ENCODE measurements at regions not wholly inside any gene's neighbourhood (a gene's known extent, or its start where the extent isn't known, plus 50 kb on each side); places are given as distances from the start of the nearest gene placed in this dataset.
"Not testable (repeated sequence)": the region's sequence is repeated elsewhere in the genome, so short reads cannot be mapped to it uniquely, and the experiment has no call there.

DNA sequence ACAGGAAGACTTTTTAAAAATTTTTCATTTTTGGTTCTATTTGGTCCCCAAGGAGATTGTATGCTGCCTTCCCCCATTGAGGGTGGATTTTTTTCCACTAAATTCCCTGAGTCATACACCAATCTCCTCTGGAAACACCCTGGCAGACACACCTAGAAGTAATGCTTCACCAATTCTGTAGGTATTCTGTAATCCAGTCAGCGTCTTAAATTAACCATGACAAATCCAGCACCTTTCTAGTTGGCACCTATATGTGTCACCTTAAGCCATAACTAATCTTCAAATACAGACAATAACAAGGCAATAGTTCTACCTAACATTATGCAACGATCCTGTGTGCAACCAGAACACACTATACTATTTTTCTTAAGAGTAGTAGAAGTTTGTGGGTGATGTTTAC lies 459.1 kb upstream of the NDN start:
- no peak for TF ChIP-seq CTCF (IDR thresholded peaks at IDR 0.05; ENCODE audit: unreplicated experiment)
- no peak overlapping the region for H3K27ac Mint-ChIP-seq (ENCODE audit: unreplicated experiment)
- no peak for DNase-seq (ENCODE audit: low spot score)
- no peaks in the 10 kb centered on the region for H3K36me3 Mint-ChIP-seq (ENCODE audit: low read depth, unreplicated experiment)
- H3K4me1 Mint-ChIP-seq (ENCODE audit: unreplicated experiment): no peaks in the 10 kb centered on the region
- peaks cover 2% of the 10 kb centered on the region for H3K27me3 Mint-ChIP-seq (ENCODE audit: unreplicated experiment)
- no peak overlapping the region for H3K4me3 Mint-ChIP-seq (ENCODE audit: unreplicated experiment)
- H3K9me3 Mint-ChIP-seq (ENCODE audit: unreplicated experiment): no peaks in the 10 kb centered on the region

GRCh38 chr15:24150542-24150941 lies 463.4 kb upstream of the NDN start:
- H3K4me1 Mint-ChIP-seq (ENCODE audit: unreplicated experiment): no peaks in the 10 kb centered on the region
- TF ChIP-seq CTCF (IDR thresholded peaks at IDR 0.05; ENCODE audit: unreplicated experiment): no peak
- H3K27me3 Mint-ChIP-seq (ENCODE audit: unreplicated experiment): peaks cover 2% of the 10 kb centered on the region
- H3K9me3 Mint-ChIP-seq (ENCODE audit: unreplicated experiment): peaks cover 3% of the 10 kb centered on the region
- no peak overlapping the region for H3K27ac Mint-ChIP-seq (ENCODE audit: unreplicated experiment)
- DNase-seq (ENCODE audit: low spot score): no peak
- no peaks in the 10 kb centered on the region for H3K36me3 Mint-ChIP-seq (ENCODE audit: low read depth, unreplicated experiment)
- no peak overlapping the region for H3K4me3 Mint-ChIP-seq (ENCODE audit: unreplicated experiment)

DNA sequence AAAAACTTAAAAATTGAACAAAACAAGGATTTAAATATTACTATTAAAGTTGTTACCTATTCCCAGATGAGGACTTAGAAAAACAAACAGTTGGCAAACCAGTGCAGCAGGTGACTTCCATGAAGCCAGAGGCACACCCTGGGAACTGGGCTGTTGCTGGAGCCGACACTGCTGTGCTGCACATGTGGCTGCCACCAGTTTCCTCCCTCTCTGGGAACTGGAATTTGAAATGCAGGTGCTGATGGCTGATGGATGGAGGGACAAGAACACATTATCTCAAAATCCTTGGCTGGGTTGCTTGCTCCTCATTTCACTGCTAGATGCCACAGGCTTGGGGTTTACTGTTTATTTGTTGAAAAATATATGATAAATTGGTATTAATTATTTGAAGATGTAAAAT lies 471.2 kb upstream of the NDN start:
- H3K4me1 Mint-ChIP-seq (ENCODE audit: unreplicated experiment); H3K36me3 Mint-ChIP-seq (ENCODE audit: low read depth, unreplicated experiment); H3K27ac Mint-ChIP-seq (ENCODE audit: unreplicated experiment); H3K4me3 Mint-ChIP-seq (ENCODE audit: unreplicated experiment); H3K27me3 Mint-ChIP-seq (ENCODE audit: unreplicated experiment); H3K9me3 Mint-ChIP-seq (ENCODE audit: unreplicated experiment); DNase-seq (ENCODE audit: low spot score): not testable (repeated sequence)

- not testable (repeated sequence) for H3K36me3 Mint-ChIP-seq (ENCODE audit: low read depth, unreplicated experiment); H3K27me3 Mint-ChIP-seq (ENCODE audit: unreplicated experiment); H3K4me3 Mint-ChIP-seq (ENCODE audit: unreplicated experiment); DNase-seq (ENCODE audit: low spot score); H3K27ac Mint-ChIP-seq (ENCODE audit: unreplicated experiment); H3K4me1 Mint-ChIP-seq (ENCODE audit: unreplicated experiment); H3K9me3 Mint-ChIP-seq (ENCODE audit: unreplicated experiment)
Measured at GRCh38 chr15:24165512-24165911, 478.4 kb upstream of the NDN start.

DNA sequence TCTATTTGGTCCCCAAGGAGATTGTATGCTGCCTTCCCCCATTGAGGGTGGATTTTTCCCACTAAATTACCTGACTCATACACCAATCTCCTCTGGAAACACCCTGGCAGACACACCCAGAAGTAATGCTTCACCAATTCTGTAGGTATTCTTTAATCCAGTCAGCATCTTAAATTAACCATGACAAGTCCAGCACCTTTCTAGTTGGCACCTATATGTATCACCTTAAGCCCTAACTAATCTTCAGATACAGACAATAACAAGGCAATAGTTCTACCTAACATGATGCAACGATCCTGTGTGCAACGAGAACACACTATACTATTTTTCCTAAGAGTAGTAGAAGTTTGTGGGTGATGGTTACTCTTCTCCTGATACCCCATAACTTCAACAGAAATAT lies 473.3 kb upstream of the NPAP1 start:
- not testable (repeated sequence) for H3K27me3 Mint-ChIP-seq (ENCODE audit: unreplicated experiment); DNase-seq (ENCODE audit: low spot score); H3K9me3 Mint-ChIP-seq (ENCODE audit: unreplicated experiment); H3K27ac Mint-ChIP-seq (ENCODE audit: unreplicated experiment); H3K36me3 Mint-ChIP-seq (ENCODE audit: low read depth, unreplicated experiment); H3K4me1 Mint-ChIP-seq (ENCODE audit: unreplicated experiment); H3K4me3 Mint-ChIP-seq (ENCODE audit: unreplicated experiment)

GRCh38 chr15:24211742-24212476 lies 463.7 kb upstream of the NPAP1 start:
- not testable (repeated sequence) for H3K9me3 Mint-ChIP-seq (ENCODE audit: unreplicated experiment); H3K4me3 Mint-ChIP-seq (ENCODE audit: unreplicated experiment); H3K27ac Mint-ChIP-seq (ENCODE audit: unreplicated experiment); H3K4me1 Mint-ChIP-seq (ENCODE audit: unreplicated experiment); H3K36me3 Mint-ChIP-seq (ENCODE audit: low read depth, unreplicated experiment); DNase-seq (ENCODE audit: low spot score); H3K27me3 Mint-ChIP-seq (ENCODE audit: unreplicated experiment)

GRCh38 chr15:24223739-24224138 lies 451.8 kb upstream of the NPAP1 start:
- Mint-ChIP-seq H3K27me3 (ENCODE audit: unreplicated experiment) (no peaks in the 10 kb centered on the region), H3K27ac (ENCODE audit: unreplicated experiment) (no peak overlapping the region), H3K9me3 (ENCODE audit: unreplicated experiment) (peaks cover 9% of the 10 kb centered on the region)

More at GRCh38 chr15:24223739-24224138, 451.8 kb upstream of the NPAP1 start:
- H3K4me3 Mint-ChIP-seq (ENCODE audit: unreplicated experiment): no peak overlapping the region
- no peaks in the 10 kb centered on the region for H3K4me1 Mint-ChIP-seq (ENCODE audit: unreplicated experiment)
- no peak for TF ChIP-seq CTCF (IDR thresholded peaks at IDR 0.05; ENCODE audit: unreplicated experiment)
- no peak for DNase-seq (ENCODE audit: low spot score)
- no peaks in the 10 kb centered on the region for H3K36me3 Mint-ChIP-seq (ENCODE audit: low read depth, unreplicated experiment)

Data from endothelial cell (in vitro differentiated cells).